Central memory CD4-positive, alpha-beta T cell (primary cell): ENCODE measurements at regions not wholly inside any gene's neighbourhood (a gene's known extent, or its start where the extent isn't known, plus 50 kb on each side); places are given as distances from the start of the nearest gene placed in this dataset.

Experiments
- DNase-seq: peaks from one replicate; pipeline ENCODE4 v3.0.0; 2022

GRCh38 chr4:22014222-22014741 lies 65.7 kb upstream of the KCNIP4 start:
- DNase-seq: no peak

GRCh38 chr4:22003878-22004277 lies 55.3 kb upstream of the KCNIP4 start:
- no peak for DNase-seq
